ENCODE measurements at regions not wholly inside any gene's neighbourhood (a gene's known extent, or its start where the extent isn't known, plus 50 kb on each side); places are given as distances from the start of the nearest gene placed in this dataset.

GRCh38 chr9:29974197-29974596 is 2400.9 kb upstream of the C9orf72 start:
- no peak for DNase-seq (ENCODE audit: low read depth, low spot score)
- no peak for TF ChIP-seq NFIC (IDR thresholded peaks at IDR 0.05; ENCODE audit: low read depth, low read length)
- no peak for TF ChIP-seq CHD1 (IDR thresholded peaks at IDR 0.05; ENCODE audit: low read depth, low read length)
- no peak for TF ChIP-seq BACH1 (IDR thresholded peaks at IDR 0.05; ENCODE audit: borderline replicate concordance)
- no peak for TF ChIP-seq STAT1 (conservative IDR thresholded peaks at IDR 0.05)
- no peak for TF ChIP-seq KLF5 (IDR thresholded peaks at IDR 0.05; ENCODE audit: partially characterized antibody)
- TF ChIP-seq EGR1 (IDR thresholded peaks at IDR 0.05; ENCODE audit: borderline replicate concordance in 1 of 2, low read depth in 2 of 2, low read length in 2 of 2), result no peak
- TF ChIP-seq ZNF592 (IDR thresholded peaks at IDR 0.05), result no peak
- no peak for TF ChIP-seq STAT3 (IDR thresholded peaks at IDR 0.05; ENCODE audit: low read depth, low read length)
- no peak for TF ChIP-seq MYC (IDR thresholded peaks at IDR 0.05; ENCODE audit: insufficient read depth, insufficient read length, insufficient replicate concordance, low read length, severe bottlenecking)
- TF ChIP-seq CBX5 (IDR thresholded peaks at IDR 0.05; ENCODE audit: low read depth), result no peak
- TF ChIP-seq BHLHE40 (IDR thresholded peaks at IDR 0.05; ENCODE audit: borderline replicate concordance in 1 of 2, low read depth in 2 of 2, low read length in 1 of 2), result no peak
- no peak for TF ChIP-seq SMAD1 (IDR thresholded peaks at IDR 0.05; ENCODE audit: low read depth, partially characterized antibody)
- TF ChIP-seq MEF2A (IDR thresholded peaks at IDR 0.05; ENCODE audit: insufficient read depth, low read depth, low read length), result no peak
- SMC1A ChIA-PET (ENCODE audit: uncharacterized antibody, unreplicated experiment), result interaction anchor here (0.6 to 1.8 kb wide), 3 partner anchors 12 to 103 kb away, joined by 3 to 5 read pairs (median 4); no protein-coding TSS in a partner anchor

More at GRCh38 chr9:29974197-29974596, 2400.9 kb upstream of the C9orf72 start:
- Histone ChIP-seq H3K27ac (ENCODE audit: control insufficient read depth, insufficient read depth) (no peak overlapping the region), H2AFZ (ENCODE audit: control insufficient read depth, low read depth, low read length) (no peak overlapping the region), H3K9me3 (replicated peaks; ENCODE audit: control insufficient read depth, insufficient read depth, low read length) (no peaks in the 10 kb centered on the region), H3K4me2 (ENCODE audit: control insufficient read depth, insufficient read depth) (no peak overlapping the region), H3K4me3 (no peak overlapping the region), H3K79me2 (ENCODE audit: control insufficient read depth, insufficient read depth, low read length) (no peaks in the 10 kb centered on the region), H3K36me3 (ENCODE audit: control insufficient read depth in 2 of 2, insufficient read depth in 2 of 2, low read length in 1 of 2) (no peaks in the 10 kb centered on the region), H3K9ac (ENCODE audit: control insufficient read depth, insufficient read depth, low read length) (no peak overlapping the region), H4K20me1 (ENCODE audit: control insufficient read depth, insufficient read depth) (no peaks in the 10 kb centered on the region), H3K27me3 (replicated peaks in 1 of 2; ENCODE audit: control insufficient read depth in 2 of 2, insufficient read depth in 2 of 2, low read length in 1 of 2) (no peaks in the 10 kb centered on the region), H3K4me1 (ENCODE audit: control insufficient read depth, insufficient read depth, low read length) (no peaks in the 10 kb centered on the region)
- CTCF ChIA-PET, result no interaction called here
- 0% methylated on average over 1 of the region's 1 CpG for WGBS (ENCODE audit: insufficient coverage, insufficient replicate concordance, low lambda C conversion rate, missing lambda C conversion rate)
- RAD21 ChIA-PET (ENCODE audit: unreplicated experiment), result no interaction called here
- POLR2A ChIA-PET, result no interaction called here
- BruUV-seq (replicated peaks), result no TSS peak
- intact Hi-C loops (cut with micrococcal nuclease; ENCODE audit: unreplicated experiment) (no loop called here), in situ Hi-C loops (cut with MboI) (no loop called here)
- no peak for FAIRE-seq
- no peak for ATAC-seq
